Osteoblast (primary cell): ENCODE measurements at regions not wholly inside any gene's neighbourhood (a gene's known extent, or its start where the extent isn't known, plus 50 kb on each side); places are given as distances from the start of the nearest gene placed in this dataset.
"Not testable (repeated sequence)": the region's sequence is repeated elsewhere in the genome, so short reads cannot be mapped to it uniquely, and the experiment has no call there.

Source experiments
- DNase-seq: peaks from one replicate; pipeline ENCODE4 v3.0.0; 2011; ENCODE audit warnings: low spot score, mixed read lengths; ENCODE audit not compliant: insufficient read length; ENCODE audit errors: missing footprints
- H2AFZ ChIP-seq: 2 replicates; pipeline ENCODE4 v1.6.0; 2011; ENCODE audit warnings: mild to moderate bottlenecking, low read length
- H3K27ac ChIP-seq: 2 replicates; pipeline ENCODE4 v1.5.1; 2011; ENCODE audit warnings: mild to moderate bottlenecking, low read depth, low read length, moderate library complexity
- H3K27me3 ChIP-seq: 2 replicates; pipeline ENCODE4 v1.6.0; 2012; ENCODE audit warnings: mild to moderate bottlenecking, control low read depth, inconsistent platforms, low read length, moderate library complexity; ENCODE audit not compliant: insufficient read depth
- H3K36me3 ChIP-seq: 2 replicates; pipeline ENCODE4 v1.5.1; 2011; ENCODE audit warnings: mild to moderate bottlenecking, low read length, control low read depth, moderate library complexity; ENCODE audit not compliant: insufficient read depth
- H3K4me1 ChIP-seq: 2 replicates; pipeline ENCODE4 v1.5.1; 2011; ENCODE audit warnings: mild to moderate bottlenecking, low read length, control low read depth, moderate library complexity; ENCODE audit not compliant: insufficient read depth
- H3K4me2 ChIP-seq: 2 replicates; pipeline ENCODE4 v1.6.0; 2011; ENCODE audit warnings: mild to moderate bottlenecking, low read length; ENCODE audit not compliant: insufficient read depth
- H3K4me3 ChIP-seq: fragments of 200-600 bp; sonication (generic); 3 replicates; pipeline ENCODE4 v1.5.1; 2012; ENCODE audit warnings: mild to moderate bottlenecking, low read length, inconsistent platforms; ENCODE audit not compliant: insufficient read depth
- H3K79me2 ChIP-seq: 2 replicates; pipeline ENCODE4 v1.6.0; 2012; ENCODE audit warnings: mild to moderate bottlenecking, low read length, control low read depth, inconsistent platforms; ENCODE audit not compliant: insufficient read depth
- H3K9me3 ChIP-seq: 2 replicates; pipeline ENCODE4 v1.5.1; 2011; ENCODE audit warnings: low read depth, low read length, control low read depth
- H4K20me1 ChIP-seq: 2 replicates; pipeline ENCODE4 v1.6.0; 2012; ENCODE audit warnings: mild to moderate bottlenecking, low read length, control low read depth; ENCODE audit not compliant: insufficient read depth
- CTCF ChIP-seq: IDR thresholded peaks from 2 replicates; pipeline ENCODE4 v1.5.1; 2011; ENCODE audit warnings: mild to moderate bottlenecking, low read depth, low read length, moderate library complexity; ENCODE audit errors: extremely low read depth

GRCh38 chr10:35263827-35264226, 72.5 kb upstream of the CCNY start:
- H3K4me3 ChIP-seq, DNase-seq, H3K27ac ChIP-seq, H3K79me2 ChIP-seq, H3K36me3 ChIP-seq, H4K20me1 ChIP-seq, H3K9me3 ChIP-seq, H3K4me2 ChIP-seq, H3K27me3 ChIP-seq, H2AFZ ChIP-seq: not testable (repeated sequence)
- H3K4me1 ChIP-seq, result peaks cover 16% of the 10 kb centered on the region

GRCh38 chr10:35264636-35265035, 71.7 kb upstream of the CCNY start:
- not testable (repeated sequence) for H3K9me3 ChIP-seq, H3K4me3 ChIP-seq, H2AFZ ChIP-seq, H4K20me1 ChIP-seq, H3K36me3 ChIP-seq, H3K27ac ChIP-seq, H3K4me2 ChIP-seq, H3K79me2 ChIP-seq, H3K27me3 ChIP-seq, DNase-seq
- peaks cover 16% of the 10 kb centered on the region for H3K4me1 ChIP-seq

GRCh38 chr10:35265435-35265834, 70.9 kb upstream of the CCNY start:
- Histone ChIP-seq H3K27ac (no peak overlapping the region), H3K4me3 (no peak overlapping the region), H4K20me1 (no peaks in the 10 kb centered on the region), H2AFZ (no peak overlapping the region), H3K4me2 (no peak overlapping the region), H3K79me2 (no peaks in the 10 kb centered on the region), H3K9me3 (no peaks in the 10 kb centered on the region), H3K36me3 (no peaks in the 10 kb centered on the region), H3K27me3 (no peaks in the 10 kb centered on the region), H3K4me1 (peaks cover 9% of the 10 kb centered on the region)
- no peak for TF ChIP-seq CTCF
- no peak for DNase-seq

GRCh38 chr10:35268323-35268722, 68.0 kb upstream of the CCNY start:
- Histone ChIP-seq H2AFZ (no peak overlapping the region), H3K36me3 (no peaks in the 10 kb centered on the region), H3K79me2 (no peaks in the 10 kb centered on the region), H3K27me3 (no peaks in the 10 kb centered on the region), H4K20me1 (no peaks in the 10 kb centered on the region), H3K9me3 (no peaks in the 10 kb centered on the region), H3K4me3 (no peak overlapping the region), H3K4me1 (peaks cover 4% of the 10 kb centered on the region), H3K27ac (no peak overlapping the region), H3K4me2 (no peak overlapping the region)
- no peak for TF ChIP-seq CTCF
- peak; percentile 58 for DNase-seq

GRCh38 chr10:35268791-35269257, 67.5 kb upstream of the CCNY start:
- no peak overlapping the region for H3K4me3 ChIP-seq
- no peaks in the 10 kb centered on the region for H3K79me2 ChIP-seq
- H2AFZ ChIP-seq, result no peak overlapping the region
- H3K27ac ChIP-seq, result no peak overlapping the region
- peaks cover 4% of the 10 kb centered on the region for H3K4me1 ChIP-seq
- H4K20me1 ChIP-seq, result no peaks in the 10 kb centered on the region
- no peak for TF ChIP-seq CTCF
- no peaks in the 10 kb centered on the region for H3K9me3 ChIP-seq
- peak; percentile 38 for DNase-seq
- H3K36me3 ChIP-seq, result no peaks in the 10 kb centered on the region
- H3K27me3 ChIP-seq, result no peaks in the 10 kb centered on the region
- H3K4me2 ChIP-seq, result no peak overlapping the region
